GM18505 (cell line): ENCODE measurements at regions not wholly inside any gene's neighbourhood (a gene's known extent, or its start where the extent isn't known, plus 50 kb on each side); places are given as distances from the start of the nearest gene placed in this dataset.

Experiments used
- ATAC-seq: cut with Tn5 transposase; IDR thresholded peaks from one replicate; pipeline ENCODE4 v1.9.1; 2021; ENCODE audit not compliant: unreplicated experiment
- POLR2A ChIP-seq: IDR thresholded peaks from 4 replicates; pipeline ENCODE4 v1.6.1; 2011; ENCODE audit warnings: borderline replicate concordance; ENCODE audit not compliant: insufficient read depth, insufficient read length; ENCODE audit errors: extremely low read depth

DNA sequence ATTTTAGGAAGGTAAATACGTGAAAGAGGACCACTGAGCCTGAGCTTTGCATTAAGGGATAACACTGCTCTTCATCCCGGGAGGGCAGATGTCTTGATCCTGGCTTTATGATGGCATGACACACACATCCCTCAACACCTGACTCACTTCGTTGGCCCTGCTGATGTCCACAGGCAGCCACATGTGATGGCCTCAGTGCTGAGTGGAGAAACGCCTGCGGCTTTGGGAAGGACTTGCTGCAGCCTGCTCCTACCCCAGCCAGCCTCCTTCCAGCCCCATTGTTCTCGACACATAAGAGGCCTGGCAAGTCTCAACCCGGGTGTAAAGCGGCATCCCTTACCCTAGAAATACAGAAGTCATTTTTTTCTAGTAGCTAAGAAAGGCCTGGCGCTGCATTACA is 169.0 kb downstream of the SYK start:
- no peak for ATAC-seq
- no peak for TF ChIP-seq POLR2A

GRCh38 chr9:90972057-90972456 is 170.4 kb downstream of the SYK start:
- no peak for TF ChIP-seq POLR2A
- no peak for ATAC-seq

- no peak for TF ChIP-seq POLR2A
- ATAC-seq: no peak
Measured at GRCh38 chr9:90974016-90974415, 172.4 kb downstream of the SYK start.

DNA sequence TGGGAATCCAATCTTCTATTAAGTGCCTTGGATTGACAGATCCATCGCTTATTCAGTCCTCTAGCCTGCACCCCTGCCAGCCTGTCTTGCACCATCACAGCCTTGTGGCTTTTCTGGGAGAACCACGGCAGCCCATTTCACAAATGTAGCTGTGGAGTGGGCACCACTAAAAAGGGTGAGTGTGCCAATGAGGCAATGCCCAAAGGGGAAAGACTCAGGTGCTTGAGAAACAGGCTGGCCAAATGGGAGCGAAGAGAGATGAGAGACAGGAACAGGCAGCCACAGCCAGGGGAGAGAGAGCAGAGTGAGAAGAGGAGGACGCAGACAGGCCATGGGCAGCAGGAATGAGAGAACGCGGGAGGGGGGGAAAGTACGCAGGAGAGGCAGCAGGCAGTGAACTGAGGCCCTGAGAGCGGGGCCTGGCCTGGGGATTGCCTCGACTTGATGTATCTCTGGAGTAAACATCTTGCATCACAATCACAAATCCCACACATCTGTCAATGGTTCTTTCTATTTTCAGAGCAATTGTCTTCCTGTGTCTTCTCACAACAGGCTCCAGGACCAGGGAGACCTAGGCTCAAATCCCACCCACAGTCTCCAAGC is 173.1 kb downstream of the SYK start:
- no peak for TF ChIP-seq POLR2A
- no peak for ATAC-seq

GRCh38 chr9:90975781-90976538 is 174.3 kb downstream of the SYK start:
- no peak for ATAC-seq
- TF ChIP-seq POLR2A: no peak

DNA sequence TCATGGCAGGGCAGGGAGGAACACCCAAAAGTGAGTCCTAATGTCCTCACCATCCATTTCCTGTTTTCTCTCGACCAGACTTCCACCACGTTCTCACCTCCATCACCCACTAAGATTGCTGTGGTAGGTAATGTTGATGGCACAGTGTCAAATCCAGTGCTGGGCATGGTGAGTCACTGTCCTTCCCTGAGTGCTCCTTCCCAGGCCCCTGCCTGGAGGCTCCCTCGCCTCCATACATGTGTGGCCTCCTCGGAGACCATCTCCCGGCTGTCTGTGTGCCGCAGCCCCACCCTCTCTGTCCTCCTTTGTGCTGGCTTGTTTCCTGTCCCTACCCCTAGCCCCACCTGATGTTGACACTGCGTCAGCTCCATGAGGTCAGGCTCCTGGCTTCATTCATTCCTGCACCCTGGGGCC is 177.5 kb downstream of the SYK start:
- ATAC-seq: no peak
- TF ChIP-seq POLR2A: no peak

GRCh38 chr9:90979639-90980038 is 178.0 kb downstream of the SYK start:
- TF ChIP-seq POLR2A: no peak
- ATAC-seq: no peak

- no peak for ATAC-seq
- TF ChIP-seq POLR2A: no peak
Measured at GRCh38 chr9:90981726-90982125, 180.1 kb downstream of the SYK start.

DNA sequence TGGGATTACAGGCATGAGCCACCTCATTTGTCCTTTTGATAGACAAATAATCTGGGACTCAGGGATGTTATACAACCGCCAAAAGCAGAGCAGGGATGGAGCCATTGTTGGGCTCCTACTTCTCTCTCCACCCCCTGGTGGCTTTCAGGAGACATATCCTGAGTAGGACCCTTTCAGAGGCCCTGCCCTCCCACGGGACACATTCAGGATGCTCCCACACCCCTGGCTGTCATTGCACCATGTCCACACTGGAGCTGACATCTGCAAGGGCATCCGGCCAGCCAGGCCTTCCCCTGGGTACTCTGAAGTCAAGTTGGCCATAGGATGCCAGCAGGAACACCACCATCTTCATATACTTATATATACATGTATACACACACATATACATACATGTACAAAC is 181.8 kb downstream of the SYK start:
- ATAC-seq: no peak
- no peak for TF ChIP-seq POLR2A

DNA sequence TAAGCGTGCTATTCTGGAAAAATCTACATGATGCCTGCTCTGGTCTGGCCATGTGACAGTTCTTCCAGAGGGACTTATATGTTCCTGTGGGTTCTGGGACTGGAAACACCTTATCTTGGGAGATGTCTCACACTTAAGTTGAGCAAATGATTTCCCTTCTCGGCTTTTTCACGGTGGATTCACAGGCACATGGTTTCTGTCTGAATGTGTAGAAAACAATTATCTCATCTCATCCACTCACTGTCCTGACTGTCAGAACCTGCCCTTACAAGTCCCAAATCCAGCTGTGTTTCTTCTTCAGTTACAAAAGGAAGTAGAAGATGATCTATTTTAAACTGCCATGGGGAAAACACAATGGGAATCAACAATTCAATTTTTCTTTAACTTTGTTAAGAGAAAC is 184.0 kb downstream of the SYK start:
- TF ChIP-seq POLR2A: no peak
- ATAC-seq: no peak

DNA sequence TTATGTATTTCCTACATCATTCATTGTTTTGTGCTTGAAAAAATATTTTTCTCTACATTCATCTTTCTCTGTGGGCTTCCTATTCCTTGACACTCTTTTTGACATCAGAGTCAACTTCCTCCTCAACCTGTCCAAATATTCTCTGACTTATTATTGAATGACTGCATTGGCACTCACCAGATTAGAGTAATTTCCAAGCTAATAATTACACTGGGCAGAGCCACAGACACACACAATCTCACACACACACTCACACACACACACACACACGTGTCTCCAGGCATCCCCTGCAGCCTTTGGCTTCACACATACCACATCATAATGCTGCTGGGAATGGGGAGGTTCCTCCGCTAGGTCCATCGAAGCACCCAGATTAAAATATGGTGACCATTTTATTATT is 184.5 kb downstream of the SYK start:
- no peak for TF ChIP-seq POLR2A

GRCh38 chr9:90987566-90987965 is 185.9 kb downstream of the SYK start:
- no peak for TF ChIP-seq POLR2A
- no peak for ATAC-seq

More for the DNA sequence above, 184.5 kb downstream of the SYK start:
- ATAC-seq: no peak

- no peak for TF ChIP-seq POLR2A
- ATAC-seq: no peak
Measured at GRCh38 chr9:90988318-90988717, 186.7 kb downstream of the SYK start.

DNA sequence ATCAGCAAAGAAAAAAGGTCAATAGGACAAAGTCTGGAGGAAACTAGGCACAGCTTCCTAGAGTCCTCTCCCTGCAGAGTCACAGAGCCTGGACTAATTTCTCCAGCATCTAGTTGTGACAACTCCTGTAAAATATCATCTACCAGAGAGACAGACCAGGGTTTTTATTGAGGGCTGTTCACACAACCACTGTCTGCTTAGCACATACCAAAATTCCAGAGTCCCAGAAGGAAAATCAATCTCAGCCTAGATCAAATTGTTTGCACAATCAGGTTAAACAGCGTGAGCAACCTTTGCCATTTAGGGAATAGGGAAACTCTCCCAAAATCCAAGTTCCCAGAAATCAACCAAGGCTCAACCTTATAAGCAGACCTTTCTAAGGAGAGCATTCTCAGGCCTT is 190.3 kb downstream of the SYK start:
- ATAC-seq: no peak
- TF ChIP-seq POLR2A: no peak
